ENCODE measurements at regions not wholly inside any gene's neighbourhood (a gene's known extent, or its start where the extent isn't known, plus 50 kb on each side); places are given as distances from the start of the nearest gene placed in this dataset.

DNA sequence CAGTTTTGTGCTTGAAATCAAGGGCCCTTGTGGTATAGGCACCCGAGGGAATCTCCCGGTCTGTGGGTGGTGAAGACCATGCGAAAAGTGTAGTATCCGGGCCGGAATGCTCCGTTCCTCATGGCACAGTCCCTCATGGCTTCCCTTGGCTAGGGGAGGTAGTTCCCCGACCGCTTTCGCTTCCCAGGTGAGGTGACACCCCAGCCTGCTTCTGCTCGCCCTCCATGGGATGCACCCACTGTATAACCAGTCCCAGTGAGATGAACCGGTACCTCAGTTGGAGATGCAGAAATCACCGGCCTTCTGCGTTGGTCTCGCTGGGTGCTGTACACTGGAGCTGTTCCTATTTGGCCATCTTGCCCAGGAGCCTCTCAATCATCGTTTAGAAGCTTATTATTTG is 195.7 kb upstream of the POT1 start:
- Histone ChIP-seq H3K27me3 (replicated peaks in 1 of 2; ENCODE audit: control insufficient read depth in 2 of 2, extremely low read depth in 1 of 2, insufficient read depth in 2 of 2, low read length in 1 of 2) (no peaks in the 10 kb centered on the region), H3K4me3 (ENCODE audit: control insufficient read depth in 1 of 2, extremely low read depth in 1 of 2, low read length in 1 of 2) (no peak overlapping the region), H3K4me1 (ENCODE audit: control insufficient read depth in 1 of 2, extremely low read depth in 1 of 2, insufficient read depth in 2 of 2, low read length in 2 of 2) (no peaks in the 10 kb centered on the region), H3K9me3 (no peaks in the 10 kb centered on the region), H3K36me3 (ENCODE audit: control insufficient read depth in 2 of 2, extremely low read depth in 1 of 2, insufficient read depth in 1 of 2, low read length in 1 of 2) (no peaks in the 10 kb centered on the region), H3K27ac (ENCODE audit: low read length) (no peak overlapping the region)
- Mint-ChIP-seq H3K36me3 (no peaks in the 10 kb centered on the region), H3K27me3 (no peaks in the 10 kb centered on the region), H3K4me1 (no peaks in the 10 kb centered on the region), H3K4me3 (no peak overlapping the region), H3K9me3 (peaks cover 0 to 5% (median 0%) of the 10 kb centered on the region in 3 donors), H3K27ac (no peak overlapping the region)
- ChIA-PET CTCF (no interaction called here), POLR2A (no interaction called here)
- WGBS (ENCODE audit: insufficient coverage) = 93% methylated on average over 11 of the region's 15 CpGs
- no peak for DNase-seq
- no peak for ATAC-seq (replicated peaks in 1 of 4)

DNA sequence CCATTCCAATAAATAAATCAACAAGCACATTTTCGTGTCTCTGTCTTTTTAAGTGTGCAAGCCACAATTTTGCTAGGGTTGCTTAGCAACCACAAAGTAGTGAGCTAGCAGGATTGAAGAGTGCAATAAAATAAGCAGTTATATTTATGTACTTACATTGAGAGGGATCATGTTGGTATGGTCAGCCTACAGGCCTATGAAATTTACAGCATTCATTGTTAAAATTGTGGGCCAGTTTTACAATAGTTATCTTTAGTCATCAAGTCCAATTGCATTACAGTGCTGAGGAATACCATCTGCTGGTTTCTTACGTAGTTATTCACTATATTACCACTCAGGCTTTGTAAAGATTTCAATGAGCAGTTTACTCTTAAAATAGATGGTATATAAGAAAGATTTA is 192.5 kb upstream of the POT1 start:
- no peaks in the 10 kb centered on the region for H3K4me1 ChIP-seq (ENCODE audit: control insufficient read depth in 1 of 2, extremely low read depth in 1 of 2, insufficient read depth in 2 of 2, low read length in 2 of 2)
- Mint-ChIP-seq H3K36me3 (no peaks in the 10 kb centered on the region), H3K4me3 (no peak overlapping the region), H3K27me3 (no peaks in the 10 kb centered on the region), H3K27ac (no peak overlapping the region), H3K9me3 (peaks cover 0 to 5% (median 0%) of the 10 kb centered on the region in 3 donors), H3K4me1 (no peaks in the 10 kb centered on the region)
- ATAC-seq (replicated peaks in 1 of 4) (no peak), DNase-seq (no peak)
- CTCF ChIA-PET = no interaction called here
- no peaks in the 10 kb centered on the region for H3K9me3 ChIP-seq
- WGBS (ENCODE audit: insufficient coverage) = no CpG with 5 or more reads among the region's 2 CpGs
- no peaks in the 10 kb centered on the region for H3K36me3 ChIP-seq (ENCODE audit: control insufficient read depth in 2 of 2, extremely low read depth in 1 of 2, insufficient read depth in 1 of 2, low read length in 1 of 2)
- POLR2A ChIA-PET = no interaction called here
- no peak overlapping the region for H3K4me3 ChIP-seq (ENCODE audit: control insufficient read depth in 1 of 2, extremely low read depth in 1 of 2, low read length in 1 of 2)
- H3K27me3 ChIP-seq (replicated peaks in 1 of 2; ENCODE audit: control insufficient read depth in 2 of 2, extremely low read depth in 1 of 2, insufficient read depth in 2 of 2, low read length in 1 of 2) = no peaks in the 10 kb centered on the region
- no peak overlapping the region for H3K27ac ChIP-seq (ENCODE audit: low read length)

DNA sequence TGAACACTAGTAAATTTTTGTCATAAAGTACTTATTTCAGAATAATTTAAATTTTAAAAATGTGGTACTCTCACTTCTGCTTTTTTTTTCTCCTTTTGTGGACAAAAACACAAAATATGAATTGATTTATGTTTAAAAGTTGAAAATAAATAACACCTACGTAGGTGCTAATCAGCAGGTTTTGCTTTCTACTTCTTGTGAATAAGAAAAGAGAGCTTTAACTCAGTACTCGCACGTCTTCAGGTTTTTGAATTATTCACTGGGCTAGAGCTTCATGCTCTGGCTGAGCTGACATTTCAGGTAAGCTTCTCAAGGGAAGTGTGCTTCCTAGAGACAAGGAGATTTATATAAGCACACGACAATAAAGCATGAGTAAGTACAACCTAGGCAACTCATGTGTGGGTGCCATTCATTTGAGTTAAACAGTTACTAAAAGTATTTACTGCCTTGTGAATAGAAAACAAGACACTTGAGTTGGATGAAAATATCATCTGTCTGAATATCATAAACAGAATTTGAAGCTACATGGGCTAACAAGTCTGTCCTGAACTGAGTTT is 190.0 kb upstream of the POT1 start:
- Mint-ChIP-seq H3K27ac (no peak overlapping the region), H3K9me3 (peaks cover 0 to 3% (median 0%) of the 10 kb centered on the region in 3 donors), H3K36me3 (no peaks in the 10 kb centered on the region), H3K27me3 (no peaks in the 10 kb centered on the region), H3K4me3 (no peak overlapping the region), H3K4me1 (no peaks in the 10 kb centered on the region)
- ChIA-PET POLR2A (no interaction called here), CTCF (interaction anchor here in 1 of 2 donors (0.6 kb wide), 1 partner anchor 38 kb away, joined by 6 read pairs; no protein-coding TSS in a partner anchor)
- ATAC-seq (replicated peaks in 1 of 4) (no peak), DNase-seq (no peak)
- Histone ChIP-seq H3K36me3 (ENCODE audit: control insufficient read depth in 2 of 2, extremely low read depth in 1 of 2, insufficient read depth in 1 of 2, low read length in 1 of 2) (no peaks in the 10 kb centered on the region), H3K27ac (ENCODE audit: low read length) (no peak overlapping the region), H3K27me3 (replicated peaks in 1 of 2; ENCODE audit: control insufficient read depth in 2 of 2, extremely low read depth in 1 of 2, insufficient read depth in 2 of 2, low read length in 1 of 2) (no peaks in the 10 kb centered on the region), H3K4me1 (ENCODE audit: control insufficient read depth in 1 of 2, extremely low read depth in 1 of 2, insufficient read depth in 2 of 2, low read length in 2 of 2) (no peaks in the 10 kb centered on the region), H3K9me3 (no peaks in the 10 kb centered on the region), H3K4me3 (ENCODE audit: control insufficient read depth in 1 of 2, extremely low read depth in 1 of 2, low read length in 1 of 2) (no peak overlapping the region)
- WGBS (ENCODE audit: insufficient coverage) = 50% methylated on average over 2 of the region's 4 CpGs

DNA sequence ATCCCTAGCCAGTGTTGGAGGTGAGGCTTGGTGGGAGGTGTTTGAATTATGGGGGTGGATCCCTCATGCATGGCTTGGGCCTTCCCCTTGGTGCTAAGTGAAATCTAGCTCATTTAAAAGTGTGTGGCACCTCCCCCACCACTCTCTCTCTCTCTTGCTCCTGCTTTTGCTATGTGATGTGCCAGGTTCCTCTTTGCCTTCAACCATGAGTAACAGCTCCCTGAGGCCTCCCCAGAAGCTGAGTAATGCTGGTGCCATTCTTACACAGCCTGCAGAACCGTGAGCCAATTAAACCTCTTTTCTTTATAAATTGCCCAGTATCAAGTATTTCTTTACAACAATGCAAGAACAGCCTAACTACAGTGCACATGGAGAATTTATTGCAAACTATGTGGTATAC is 188.8 kb upstream of the POT1 start:
- H3K27ac ChIP-seq (ENCODE audit: low read length) = no peak overlapping the region
- DNase-seq (no peak), ATAC-seq (replicated peaks in 1 of 4) (no peak)
- H3K4me3 Mint-ChIP-seq = no peak overlapping the region
- H3K9me3 Mint-ChIP-seq = no peaks in the 10 kb centered on the region
- no peak overlapping the region for H3K4me3 ChIP-seq (ENCODE audit: control insufficient read depth in 1 of 2, extremely low read depth in 1 of 2, low read length in 1 of 2)
- H3K4me1 ChIP-seq (ENCODE audit: control insufficient read depth in 1 of 2, extremely low read depth in 1 of 2, insufficient read depth in 2 of 2, low read length in 2 of 2) = no peaks in the 10 kb centered on the region
- H3K27me3 ChIP-seq (replicated peaks in 1 of 2; ENCODE audit: control insufficient read depth in 2 of 2, extremely low read depth in 1 of 2, insufficient read depth in 2 of 2, low read length in 1 of 2) = no peaks in the 10 kb centered on the region
- H3K9me3 ChIP-seq = no peaks in the 10 kb centered on the region
- ChIA-PET POLR2A (no interaction called here), CTCF (no interaction called here)
- no peaks in the 10 kb centered on the region for H3K27me3 Mint-ChIP-seq
- H3K4me1 Mint-ChIP-seq = no peaks in the 10 kb centered on the region
- H3K36me3 ChIP-seq (ENCODE audit: control insufficient read depth in 2 of 2, extremely low read depth in 1 of 2, insufficient read depth in 1 of 2, low read length in 1 of 2) = no peaks in the 10 kb centered on the region
- H3K27ac Mint-ChIP-seq = no peak overlapping the region
- no peaks in the 10 kb centered on the region for H3K36me3 Mint-ChIP-seq
- WGBS (ENCODE audit: insufficient coverage) = no CpG with 5 or more reads among the region's 1 CpG

DNA sequence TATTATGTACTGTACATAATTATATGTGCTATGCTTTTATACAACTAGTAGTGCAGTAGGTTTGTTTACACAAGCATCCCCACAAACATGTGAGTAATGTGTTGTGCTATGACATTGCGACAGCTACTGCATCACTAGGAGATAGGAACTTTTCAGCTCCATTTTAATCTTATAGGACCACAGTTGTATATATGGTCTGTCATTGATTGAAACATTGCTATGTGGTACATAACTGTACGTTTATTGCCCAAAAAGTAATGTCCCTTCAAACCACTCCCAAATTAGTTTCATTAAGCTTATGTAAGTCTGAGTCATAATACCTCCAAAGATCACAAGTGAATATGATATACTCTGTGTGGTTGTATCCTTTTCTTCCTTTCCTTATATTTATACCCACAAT is 183.2 kb upstream of the POT1 start:
- POLR2A ChIA-PET = no interaction called here
- H3K36me3 Mint-ChIP-seq = no peaks in the 10 kb centered on the region
- no peak overlapping the region for H3K4me3 ChIP-seq (ENCODE audit: control insufficient read depth in 1 of 2, extremely low read depth in 1 of 2, low read length in 1 of 2)
- CTCF ChIA-PET = interaction anchor here in 1 of 2 donors (0.6 kb wide), 1 partner anchor 333 kb away, joined by 9 read pairs; no protein-coding TSS in a partner anchor
- no CpG with 5 or more reads among the region's 2 CpGs for WGBS (ENCODE audit: insufficient coverage)
- H3K27me3 ChIP-seq (replicated peaks in 1 of 2; ENCODE audit: control insufficient read depth in 2 of 2, extremely low read depth in 1 of 2, insufficient read depth in 2 of 2, low read length in 1 of 2) = no peaks in the 10 kb centered on the region
- H3K36me3 ChIP-seq (ENCODE audit: control insufficient read depth in 2 of 2, extremely low read depth in 1 of 2, insufficient read depth in 1 of 2, low read length in 1 of 2) = no peaks in the 10 kb centered on the region
- H3K4me1 Mint-ChIP-seq = no peaks in the 10 kb centered on the region
- H3K9me3 Mint-ChIP-seq = peaks cover 6 to 11% (median 10%) of the 10 kb centered on the region in 3 donors
- no peak overlapping the region for H3K27ac ChIP-seq (ENCODE audit: low read length)
- H3K4me1 ChIP-seq (ENCODE audit: control insufficient read depth in 1 of 2, extremely low read depth in 1 of 2, insufficient read depth in 2 of 2, low read length in 2 of 2) = no peaks in the 10 kb centered on the region
- ATAC-seq (replicated peaks in 1 of 4) (no peak), DNase-seq (no peak)
- no peaks in the 10 kb centered on the region for H3K9me3 ChIP-seq
- H3K27ac Mint-ChIP-seq = no peak overlapping the region
- no peak overlapping the region for H3K4me3 Mint-ChIP-seq
- H3K27me3 Mint-ChIP-seq = no peaks in the 10 kb centered on the region

DNA sequence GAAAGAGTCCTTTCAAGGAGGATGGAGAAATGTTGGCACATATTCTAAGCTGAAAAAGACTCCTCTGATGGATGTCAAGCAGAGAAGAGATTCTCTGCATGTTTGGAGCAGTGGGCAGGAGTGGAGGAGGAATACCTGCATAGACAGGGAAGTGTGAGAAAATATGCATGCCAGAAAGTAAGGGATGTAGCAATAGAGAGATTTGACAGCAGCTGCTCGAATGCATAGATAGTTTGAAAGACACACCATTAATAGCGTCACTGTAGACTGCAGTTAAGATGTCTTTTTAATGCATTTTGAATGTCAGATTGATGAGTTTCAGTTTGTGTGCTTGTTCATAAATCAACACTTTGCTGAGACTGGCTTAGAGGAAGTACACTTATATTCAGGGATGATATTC is 169.9 kb upstream of the POT1 start:
- Histone ChIP-seq H3K27me3 (replicated peaks in 1 of 2; ENCODE audit: control insufficient read depth in 2 of 2, extremely low read depth in 1 of 2, insufficient read depth in 2 of 2, low read length in 1 of 2) (no peaks in the 10 kb centered on the region), H3K4me1 (ENCODE audit: control insufficient read depth in 1 of 2, extremely low read depth in 1 of 2, insufficient read depth in 2 of 2, low read length in 2 of 2) (no peaks in the 10 kb centered on the region), H3K36me3 (ENCODE audit: control insufficient read depth in 2 of 2, extremely low read depth in 1 of 2, insufficient read depth in 1 of 2, low read length in 1 of 2) (no peaks in the 10 kb centered on the region), H3K27ac (ENCODE audit: low read length) (no peak overlapping the region), H3K9me3 (no peaks in the 10 kb centered on the region), H3K4me3 (ENCODE audit: control insufficient read depth in 1 of 2, extremely low read depth in 1 of 2, low read length in 1 of 2) (no peak overlapping the region)
- no peaks in the 10 kb centered on the region for H3K36me3 Mint-ChIP-seq
- CTCF ChIA-PET = no interaction called here
- POLR2A ChIA-PET = no interaction called here
- DNase-seq (no peak), ATAC-seq (replicated peaks in 1 of 4) (no peak)
- H3K9me3 Mint-ChIP-seq = peaks cover 0 to 10% (median 5%) of the 10 kb centered on the region in 3 donors
- H3K27ac Mint-ChIP-seq = no peak overlapping the region
- no peaks in the 10 kb centered on the region for H3K27me3 Mint-ChIP-seq
- 80% methylated on average over 1 of the region's 2 CpGs for whole genome bisulfite sequencing (ENCODE audit: insufficient coverage)
- no peak overlapping the region for H3K4me3 Mint-ChIP-seq
- no peaks in the 10 kb centered on the region for H3K4me1 Mint-ChIP-seq

DNA sequence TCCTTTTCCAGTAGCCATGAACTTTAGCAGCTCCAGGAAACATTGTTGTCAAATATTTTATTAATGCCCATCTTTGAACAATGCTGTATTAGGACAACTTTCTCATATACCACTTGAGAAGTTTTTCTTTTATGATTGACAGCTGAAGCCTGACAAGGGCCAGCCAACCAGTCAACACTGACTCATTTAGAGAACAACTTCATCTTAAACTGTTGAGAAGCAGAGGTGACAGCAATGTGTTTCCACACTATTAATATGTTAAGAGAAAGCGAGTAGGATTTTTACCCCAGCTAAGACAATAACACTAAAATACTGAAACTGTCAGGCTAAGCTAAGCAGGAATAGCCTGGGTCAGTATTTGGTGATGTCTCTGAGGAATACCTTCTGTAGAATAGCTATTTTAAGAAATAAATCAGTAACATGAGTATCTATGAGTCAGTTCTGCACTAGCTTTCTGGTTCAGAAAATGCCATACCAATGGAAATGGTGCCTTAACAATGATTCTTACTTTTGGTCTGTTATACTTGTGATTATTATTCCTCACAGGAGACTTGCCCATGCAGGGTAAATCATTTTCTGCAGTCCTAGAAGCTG is 168.8 kb upstream of the POT1 start:
- Mint-ChIP-seq H3K4me3 (no peak overlapping the region), H3K4me1 (no peaks in the 10 kb centered on the region), H3K36me3 (no peaks in the 10 kb centered on the region), H3K27me3 (no peaks in the 10 kb centered on the region), H3K9me3 (peaks cover 0 to 3% (median 3%) of the 10 kb centered on the region in 3 donors), H3K27ac (no peak overlapping the region)
- no peak overlapping the region for H3K4me3 ChIP-seq (ENCODE audit: control insufficient read depth in 1 of 2, extremely low read depth in 1 of 2, low read length in 1 of 2)
- no peaks in the 10 kb centered on the region for H3K27me3 ChIP-seq (replicated peaks in 1 of 2; ENCODE audit: control insufficient read depth in 2 of 2, extremely low read depth in 1 of 2, insufficient read depth in 2 of 2, low read length in 1 of 2)
- no peaks in the 10 kb centered on the region for H3K36me3 ChIP-seq (ENCODE audit: control insufficient read depth in 2 of 2, extremely low read depth in 1 of 2, insufficient read depth in 1 of 2, low read length in 1 of 2)
- no peak overlapping the region for H3K27ac ChIP-seq (ENCODE audit: low read length)
- ATAC-seq (replicated peaks in 1 of 4) (no peak), DNase-seq (no peak)
- CTCF ChIA-PET = no interaction called here
- no CpG with 5 or more reads among the region's 1 CpG for WGBS (ENCODE audit: insufficient coverage)
- H3K4me1 ChIP-seq (ENCODE audit: control insufficient read depth in 1 of 2, extremely low read depth in 1 of 2, insufficient read depth in 2 of 2, low read length in 2 of 2) = no peaks in the 10 kb centered on the region
- H3K9me3 ChIP-seq = no peaks in the 10 kb centered on the region
- POLR2A ChIA-PET = no interaction called here
